GM23338 (cell line): ENCODE measurements at regions not wholly inside any gene's neighbourhood (a gene's known extent, or its start where the extent isn't known, plus 50 kb on each side); places are given as distances from the start of the nearest gene placed in this dataset.

Experiments
- ATAC-seq: fragments of 200-7000 bp; cut with Tn5 transposase; 3 replicates; pipeline ENCODE4 v1.9.1; 2020
- DNase-seq: peaks from one replicate; pipeline ENCODE4 v3.0.0-alpha.2; 2015; ENCODE audit warnings: low spot score
- H2AFZ ChIP-seq: fragments of 200-600 bp; sonication (generic); 2 replicates; pipeline ENCODE4 v1.8.0; 2016; ENCODE audit warnings: antibody characterized with exemption, mild to moderate bottlenecking, moderate library complexity
- H3F3A ChIP-seq: fragments of 200-600 bp; sonication (generic); replicated peaks from 2 replicates; pipeline ENCODE4 v1.8.0; 2017; ENCODE audit warnings: antibody characterized with exemption, mixed run types, low read depth
- H3K27ac ChIP-seq: fragments of 200-600 bp; sonication (generic); 2 replicates; pipeline ENCODE4 v1.6.1; 2016; ENCODE audit warnings: low read depth
- H3K27me3 ChIP-seq: fragments of 200-600 bp; sonication (generic); 2 replicates; pipeline ENCODE4 v1.8.0; 2016; ENCODE audit warnings: mild to moderate bottlenecking, mixed run types, moderate library complexity; ENCODE audit not compliant: insufficient read depth
- H3K36me3 ChIP-seq: fragments of 200-600 bp; sonication (generic); 2 replicates; pipeline ENCODE4 v1.8.0; 2016; ENCODE audit warnings: mild to moderate bottlenecking; ENCODE audit not compliant: insufficient read depth
- H3K4me1 ChIP-seq: fragments of 200-600 bp; sonication (generic); 2 replicates; pipeline ENCODE4 v1.8.0; 2016; ENCODE audit warnings: mild to moderate bottlenecking, moderate library complexity; ENCODE audit not compliant: insufficient read depth
- H3K4me2 ChIP-seq: fragments of 200-600 bp; sonication (generic); 2 replicates; pipeline ENCODE4 v1.7.1; 2017; ENCODE audit warnings: mixed run types
- H3K4me3 ChIP-seq: fragments of 200-600 bp; sonication (generic); 2 replicates; pipeline ENCODE4 v1.6.1; 2016; ENCODE audit warnings: mixed run types
- H3K79me2 ChIP-seq: fragments of 200-600 bp; sonication (generic); replicated peaks from 2 replicates; pipeline ENCODE4 v1.8.0; 2017; ENCODE audit warnings: mild to moderate bottlenecking; ENCODE audit not compliant: insufficient read depth
- H3K9me2 ChIP-seq: fragments of 200-600 bp; sonication (generic); 2 replicates; pipeline ENCODE4 v1.8.0; 2017; ENCODE audit not compliant: insufficient read depth
- H4K20me1 ChIP-seq: fragments of 200-600 bp; sonication (generic); replicated peaks from 2 replicates; pipeline ENCODE4 v1.8.0; 2017; ENCODE audit warnings: mild to moderate bottlenecking; ENCODE audit not compliant: insufficient read depth
- H3K27ac Mint-ChIP-seq: 2 replicates; pipeline ENCODE4 v1.8.0; 2020; ENCODE audit warnings: inconsistent platforms, mild to moderate bottlenecking, moderate library complexity, mixed read lengths
- H3K27me3 Mint-ChIP-seq: 3 replicates; pipeline ENCODE4 v1.8.0; 2022; ENCODE audit warnings: low read depth, mild to moderate bottlenecking, moderate library complexity, mixed read lengths, inconsistent platforms; ENCODE audit not compliant: insufficient read depth, poor library complexity
- H3K36me3 Mint-ChIP-seq: 3 replicates; pipeline ENCODE4 v1.8.0; 2021; ENCODE audit warnings: low read depth, mild to moderate bottlenecking, inconsistent platforms, moderate library complexity, mixed read lengths
- H3K4me1 Mint-ChIP-seq: 3 replicates; pipeline ENCODE4 v1.8.0; 2020; ENCODE audit warnings: mild to moderate bottlenecking, inconsistent platforms, mixed read lengths
- H3K4me3 Mint-ChIP-seq: 3 replicates; pipeline ENCODE4 v1.8.0; 2021; ENCODE audit warnings: moderate library complexity, mild to moderate bottlenecking, inconsistent platforms, mixed read lengths
- H3K9me3 Mint-ChIP-seq: 3 replicates; pipeline ENCODE4 v1.8.0; 2020; ENCODE audit warnings: moderate library complexity, mild to moderate bottlenecking, inconsistent platforms, mixed read lengths
- CREB1 ChIP-seq: fragments of 250-450 bp; sonication (Bioruptor Pico); IDR thresholded peaks from 2 replicates; pipeline ENCODE4 v1.5.0; 2020; ENCODE audit warnings: low read depth, mild to moderate bottlenecking, moderate library complexity
- EZH2phosphoT487 ChIP-seq: fragments of 200-600 bp; sonication (generic); IDR thresholded peaks from one replicate; pipeline ENCODE4 v1.8.1; 2018; ENCODE audit warnings: antibody characterized with exemption; ENCODE audit not compliant: unreplicated experiment
- JUNB ChIP-seq: IDR thresholded peaks from one replicate; pipeline ENCODE4 v1.6.1; 2016; ENCODE audit warnings: antibody characterized with exemption; ENCODE audit not compliant: unreplicated experiment
- POLR2AphosphoS5 ChIP-seq: IDR thresholded peaks from 2 replicates; pipeline ENCODE4 v1.6.1; 2016; ENCODE audit warnings: antibody characterized with exemption, low read depth
- STAT1 ChIP-seq: IDR thresholded peaks from one replicate; pipeline ENCODE4 v1.6.1; 2016; ENCODE audit warnings: antibody characterized with exemption; ENCODE audit not compliant: unreplicated experiment
- TF ChIP-seq, protein P1 (sequence below): IDR thresholded peaks from one replicate; pipeline ENCODE4 v1.6.1; 2018; ENCODE audit warnings: antibody characterized with exemption; ENCODE audit not compliant: unreplicated experiment
- TF ChIP-seq, protein P2 (sequence below), 2 experiments: fragments of 200-600 bp in 1 of 2; sonication (generic) in 1 of 2; conservative IDR thresholded peaks; 2 replicates each; pipeline versions ENCODE4 v1.5.1 to v1.6.1; 2016 to 2017; ENCODE audit warnings: antibody characterized with exemption in 2 of 2, low read depth in 2 of 2, mild to moderate bottlenecking in 2 of 2, moderate library complexity in 1 of 2

DNA sequence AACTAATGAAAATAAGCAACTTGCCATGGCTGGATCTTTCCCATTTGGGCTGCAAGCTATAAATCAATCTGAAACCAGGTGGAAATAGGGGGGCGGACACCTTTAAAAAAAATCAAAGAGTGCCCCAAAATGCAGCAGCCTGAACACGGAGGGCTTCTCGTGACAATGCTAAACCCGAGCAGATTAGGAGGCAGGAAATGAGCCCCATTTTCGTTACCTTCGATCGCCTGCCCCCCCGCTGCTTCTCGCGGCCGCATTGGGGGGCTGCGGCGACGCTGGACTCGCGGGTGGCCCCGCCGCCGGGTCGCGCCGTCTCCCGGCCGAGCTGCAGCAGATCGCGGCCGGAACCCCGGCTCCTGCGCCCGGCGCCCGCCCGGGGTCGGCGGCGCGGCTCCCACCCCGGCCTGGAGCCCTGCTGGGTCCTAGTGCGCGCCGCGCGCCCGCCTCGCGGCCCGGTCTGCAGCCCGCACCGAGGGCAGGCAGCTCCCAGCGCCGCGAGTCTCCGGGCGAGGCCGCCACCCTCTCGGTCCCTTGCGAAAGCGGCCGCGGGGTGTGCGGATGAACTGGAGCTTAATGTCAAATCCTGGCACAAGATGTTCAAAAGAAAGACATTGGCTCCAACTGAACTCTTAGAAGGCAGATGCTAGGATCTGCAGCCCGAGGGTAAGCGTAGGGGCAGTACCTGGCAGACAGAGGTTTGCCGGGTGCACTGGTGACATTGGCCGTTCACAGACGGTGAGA is 201.9 kb upstream of the FOXN3 start:
- H3K4me2 ChIP-seq, result peak overlapping the region; percentile 84
- H3K4me1 ChIP-seq, result peaks cover 43% of the 10 kb centered on the region
- ATAC-seq (peak; percentile 88), DNase-seq (peak; percentile 84)
- H3K4me3 ChIP-seq, result peak overlapping the region; percentile 67
- H3K27me3 Mint-ChIP-seq, result peaks cover 13% of the 10 kb centered on the region
- H3K27ac Mint-ChIP-seq, result peak overlapping the region; percentile 97
- no peaks in the 10 kb centered on the region for H4K20me1 ChIP-seq
- H3K9me2 ChIP-seq, result peaks cover 4% of the 10 kb centered on the region; the same call in 1 of the 2 replicates
- 0 out of 3 replicates have a peak, but pooled peaks cover 3% of the 10 kb centered on the region for H3K36me3 Mint-ChIP-seq
- H3K27me3 ChIP-seq, result no peaks in the 10 kb centered on the region
- 0 out of 2 replicates have a peak, but pooled peaks cover 19% of the 10 kb centered on the region for H3F3A ChIP-seq
- H3K36me3 ChIP-seq, result no peaks in the 10 kb centered on the region
- TF ChIP-seq POLR2AphosphoS5 (peak; percentile 71), STAT1 (no peak)
- TF ChIP-seq, protein P1, sequence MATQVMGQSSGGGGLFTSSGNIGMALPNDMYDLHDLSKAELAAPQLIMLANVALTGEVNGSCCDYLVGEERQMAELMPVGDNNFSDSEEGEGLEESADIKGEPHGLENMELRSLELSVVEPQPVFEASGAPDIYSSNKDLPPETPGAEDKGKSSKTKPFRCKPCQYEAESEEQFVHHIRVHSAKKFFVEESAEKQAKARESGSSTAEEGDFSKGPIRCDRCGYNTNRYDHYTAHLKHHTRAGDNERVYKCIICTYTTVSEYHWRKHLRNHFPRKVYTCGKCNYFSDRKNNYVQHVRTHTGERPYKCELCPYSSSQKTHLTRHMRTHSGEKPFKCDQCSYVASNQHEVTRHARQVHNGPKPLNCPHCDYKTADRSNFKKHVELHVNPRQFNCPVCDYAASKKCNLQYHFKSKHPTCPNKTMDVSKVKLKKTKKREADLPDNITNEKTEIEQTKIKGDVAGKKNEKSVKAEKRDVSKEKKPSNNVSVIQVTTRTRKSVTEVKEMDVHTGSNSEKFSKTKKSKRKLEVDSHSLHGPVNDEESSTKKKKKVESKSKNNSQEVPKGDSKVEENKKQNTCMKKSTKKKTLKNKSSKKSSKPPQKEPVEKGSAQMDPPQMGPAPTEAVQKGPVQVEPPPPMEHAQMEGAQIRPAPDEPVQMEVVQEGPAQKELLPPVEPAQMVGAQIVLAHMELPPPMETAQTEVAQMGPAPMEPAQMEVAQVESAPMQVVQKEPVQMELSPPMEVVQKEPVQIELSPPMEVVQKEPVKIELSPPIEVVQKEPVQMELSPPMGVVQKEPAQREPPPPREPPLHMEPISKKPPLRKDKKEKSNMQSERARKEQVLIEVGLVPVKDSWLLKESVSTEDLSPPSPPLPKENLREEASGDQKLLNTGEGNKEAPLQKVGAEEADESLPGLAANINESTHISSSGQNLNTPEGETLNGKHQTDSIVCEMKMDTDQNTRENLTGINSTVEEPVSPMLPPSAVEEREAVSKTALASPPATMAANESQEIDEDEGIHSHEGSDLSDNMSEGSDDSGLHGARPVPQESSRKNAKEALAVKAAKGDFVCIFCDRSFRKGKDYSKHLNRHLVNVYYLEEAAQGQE, result peak; percentile 5
- TF ChIP-seq, protein P2, sequence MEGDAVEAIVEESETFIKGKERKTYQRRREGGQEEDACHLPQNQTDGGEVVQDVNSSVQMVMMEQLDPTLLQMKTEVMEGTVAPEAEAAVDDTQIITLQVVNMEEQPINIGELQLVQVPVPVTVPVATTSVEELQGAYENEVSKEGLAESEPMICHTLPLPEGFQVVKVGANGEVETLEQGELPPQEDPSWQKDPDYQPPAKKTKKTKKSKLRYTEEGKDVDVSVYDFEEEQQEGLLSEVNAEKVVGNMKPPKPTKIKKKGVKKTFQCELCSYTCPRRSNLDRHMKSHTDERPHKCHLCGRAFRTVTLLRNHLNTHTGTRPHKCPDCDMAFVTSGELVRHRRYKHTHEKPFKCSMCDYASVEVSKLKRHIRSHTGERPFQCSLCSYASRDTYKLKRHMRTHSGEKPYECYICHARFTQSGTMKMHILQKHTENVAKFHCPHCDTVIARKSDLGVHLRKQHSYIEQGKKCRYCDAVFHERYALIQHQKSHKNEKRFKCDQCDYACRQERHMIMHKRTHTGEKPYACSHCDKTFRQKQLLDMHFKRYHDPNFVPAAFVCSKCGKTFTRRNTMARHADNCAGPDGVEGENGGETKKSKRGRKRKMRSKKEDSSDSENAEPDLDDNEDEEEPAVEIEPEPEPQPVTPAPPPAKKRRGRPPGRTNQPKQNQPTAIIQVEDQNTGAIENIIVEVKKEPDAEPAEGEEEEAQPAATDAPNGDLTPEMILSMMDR (conservative IDR thresholded peaks at IDR 0.05; ENCODE audit: low read depth in 2 of 2), result no peak; a peak in 1 of 4 replicates
- peak overlapping the region; percentile 93 for H3K27ac ChIP-seq
- H2AFZ ChIP-seq, result 0 out of 2 replicates have a peak overlapping the region, but pooled peaks have one; percentile 16
- H3K9me3 Mint-ChIP-seq, result no peaks in the 10 kb centered on the region; the same call in 2 of the 3 replicates
- H3K4me1 Mint-ChIP-seq, result peaks cover 62% of the 10 kb centered on the region
- H3K4me3 Mint-ChIP-seq, result peak overlapping the region; percentile 95
- peaks cover 43% of the 10 kb centered on the region for H3K79me2 ChIP-seq

DNA sequence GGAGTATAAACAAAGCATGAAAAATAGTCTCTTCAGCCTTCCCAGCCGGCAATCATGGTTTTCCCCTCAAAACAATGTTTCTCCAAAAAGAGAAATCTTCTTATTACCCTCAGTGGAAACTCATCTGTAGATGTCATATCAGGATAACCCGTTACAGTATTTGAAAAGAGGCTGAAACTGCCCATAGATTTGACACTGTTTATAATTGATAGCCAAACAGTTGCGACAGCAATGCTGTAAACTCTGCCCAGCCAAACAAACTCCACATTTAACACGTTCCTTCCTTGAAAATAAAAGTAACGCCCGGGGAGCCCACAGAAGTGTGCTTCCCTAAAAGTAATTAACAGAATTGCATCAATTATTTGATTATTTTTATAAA is 201.3 kb upstream of the FOXN3 start:
- no peaks in the 10 kb centered on the region for H3K9me2 ChIP-seq
- H3K27ac ChIP-seq, result peak overlapping the region; percentile 93
- DNase-seq, result no peak
- H3K27me3 Mint-ChIP-seq, result peaks cover 13% of the 10 kb centered on the region
- H3K27me3 ChIP-seq, result no peaks in the 10 kb centered on the region
- peaks cover 50% of the 10 kb centered on the region for H3K79me2 ChIP-seq
- H3F3A ChIP-seq, result 0 out of 2 replicates have a peak, but pooled peaks cover 19% of the 10 kb centered on the region
- no peaks in the 10 kb centered on the region for H3K36me3 ChIP-seq
- H3K4me3 Mint-ChIP-seq, result peak overlapping the region; percentile 95
- 0 out of 3 replicates have a peak, but pooled peaks cover 3% of the 10 kb centered on the region for H3K36me3 Mint-ChIP-seq
- H2AFZ ChIP-seq, result no peak overlapping the region
- H3K27ac Mint-ChIP-seq, result peak overlapping the region; percentile 64
- H3K4me1 ChIP-seq, result peaks cover 50% of the 10 kb centered on the region
- H3K9me3 Mint-ChIP-seq, result no peaks in the 10 kb centered on the region; the same call in 2 of the 3 replicates
- TF ChIP-seq CREB1 (CRISPR knock-in tag) (no peak), JUNB (no peak), EZH2phosphoT487 (no peak)
- H3K4me1 Mint-ChIP-seq, result peaks cover 68% of the 10 kb centered on the region
- H4K20me1 ChIP-seq, result no peaks in the 10 kb centered on the region
- peak overlapping the region; percentile 67 for H3K4me3 ChIP-seq
- H3K4me2 ChIP-seq, result peak overlapping the region; percentile 84
- ATAC-seq, result no peak
